GM18519 (cell line): ENCODE measurements at regions not wholly inside any gene's neighbourhood (a gene's known extent, or its start where the extent isn't known, plus 50 kb on each side); places are given as distances from the start of the nearest gene placed in this dataset.

Experiments
- ATAC-seq: cut with Tn5 transposase; IDR thresholded peaks from one replicate; pipeline ENCODE4 v1.9.1; 2021; ENCODE audit warnings: mild to moderate bottlenecking, moderate library complexity; ENCODE audit not compliant: unreplicated experiment, low FRiP score

GRCh38 chr15:35911052-35911777 is 365.2 kb upstream of the DPH6 start:
- no peak for ATAC-seq

GRCh38 chr15:35912196-35912595 is 366.2 kb upstream of the DPH6 start:
- no peak for ATAC-seq

- ATAC-seq = no peak
Observed at GRCh38 chr15:35914573-35914972, 368.6 kb upstream of the DPH6 start.

GRCh38 chr15:35921046-35921445 is 375.1 kb upstream of the DPH6 start:
- ATAC-seq = no peak

GRCh38 chr15:35925275-35926006 is 379.5 kb upstream of the DPH6 start:
- ATAC-seq = no peak

- ATAC-seq = no peak
Observed at GRCh38 chr15:35926007-35926380, 380.0 kb upstream of the DPH6 start.

GRCh38 chr15:35928847-35929246 is 382.9 kb upstream of the DPH6 start:
- no peak for ATAC-seq

GRCh38 chr15:35929740-35930444 is 383.9 kb upstream of the DPH6 start:
- peak; percentile 56 for ATAC-seq

GRCh38 chr15:35931799-35932341 is 385.9 kb upstream of the DPH6 start:
- no peak for ATAC-seq

GRCh38 chr15:35932531-35932930 is 386.6 kb upstream of the DPH6 start:
- ATAC-seq = no peak

GRCh38 chr15:35933531-35933930 is 387.6 kb upstream of the DPH6 start:
- ATAC-seq = no peak

GRCh38 chr15:35934383-35935049 is 388.6 kb upstream of the DPH6 start:
- no peak for ATAC-seq

GRCh38 chr15:35936284-35936683 is 390.3 kb upstream of the DPH6 start:
- ATAC-seq = no peak

- no peak for ATAC-seq
Observed at GRCh38 chr15:35937380-35937779, 391.4 kb upstream of the DPH6 start.

- no peak for ATAC-seq
Observed at GRCh38 chr15:35944945-35945585, 399.1 kb upstream of the DPH6 start.

- no peak for ATAC-seq
Observed at GRCh38 chr15:35953424-35953823, 407.5 kb upstream of the DPH6 start.

- no peak for ATAC-seq
Observed at GRCh38 chr15:35956056-35956455, 410.1 kb upstream of the DPH6 start.

GRCh38 chr15:35958021-35958420 is 412.1 kb upstream of the DPH6 start:
- ATAC-seq = no peak

- no peak for ATAC-seq
Observed at GRCh38 chr15:35958975-35959374, 413.0 kb upstream of the DPH6 start.

- no peak for ATAC-seq
Observed at GRCh38 chr15:35963326-35963725, 417.4 kb upstream of the DPH6 start.
